HEK293 (cell line): ENCODE measurements at regions not wholly inside any gene's neighbourhood (a gene's known extent, or its start where the extent isn't known, plus 50 kb on each side); places are given as distances from the start of the nearest gene placed in this dataset.

Source experiments
- CTCF ChIA-PET: fragments of 350-600 bp; formaldehyde crosslinking; extraction: SDS; loops from one replicate; lab custom pipeline; 2021; ENCODE audit warnings: antibody characterized with exemption; lab: Yijun Ruan, JAX
- POLR2A ChIA-PET: fragments of 300-600 bp; formaldehyde crosslinking; extraction: SDS; loops from one replicate; lab custom pipeline; 2020; ENCODE audit warnings: antibody characterized with exemption, inconsistent platforms; lab: Yijun Ruan, JAX
- H3K27ac ChIP-seq: fragments of 200-500 bp; sonication (Bioruptor generic); 2 replicates; pipeline ENCODE4 v1.5.1; 2014; ENCODE audit warnings: low read depth, low read length, control low read depth, inconsistent platforms; ENCODE audit errors: extremely low read depth
- H3K36me3 ChIP-seq, 2 experiments: fragments of 200-500 bp in 1 of 2; sonication (Bioruptor generic) in 1 of 2; 1 replicate in 1 of 2; 2 replicates in 1 of 2; pipeline ENCODE4 v1.5.1; 2014 to 2017; ENCODE audit warnings: inconsistent platforms in 2 of 2, low read length in 2 of 2; ENCODE audit not compliant: control insufficient read depth in 2 of 2, insufficient read depth in 1 of 2
- H3K4me1 ChIP-seq: fragments of 200-500 bp; sonication (Bioruptor generic); 2 replicates; pipeline ENCODE4 v1.5.1; 2014; ENCODE audit warnings: mild to moderate bottlenecking, low read length, inconsistent platforms; ENCODE audit not compliant: control insufficient read depth, insufficient read depth
- H3K4me3 ChIP-seq: 2 replicates; pipeline ENCODE4 v1.5.1; 2011; ENCODE audit warnings: low read depth, mild to moderate bottlenecking, control low read depth, low read length, moderate library complexity
- H3K9me3 ChIP-seq: fragments of 200-500 bp; sonication (Bioruptor generic); 2 replicates; pipeline ENCODE4 v1.5.1; 2014; ENCODE audit warnings: low read depth, low read length, inconsistent platforms; ENCODE audit not compliant: control insufficient read depth, insufficient read depth
- BCL11B ChIP-seq: fragments of 450-650 bp; formaldehyde crosslinking; IDR thresholded peaks from 2 replicates; pipeline ENCODE4 v1.5.1; 2016; ENCODE audit warnings: low read depth, missing biosample characterization, missing genetic modification characterization
- EGR2 ChIP-seq: fragments of 450-650 bp; formaldehyde crosslinking; IDR thresholded peaks from 2 replicates; pipeline ENCODE4 v1.5.1; 2016; ENCODE audit warnings: low read depth, missing biosample characterization, missing genetic modification characterization
- GLI4 ChIP-seq: fragments of 450-650 bp; formaldehyde crosslinking; IDR thresholded peaks from 2 replicates; pipeline ENCODE4 v1.5.1; 2016; ENCODE audit warnings: missing biosample characterization, missing genetic modification characterization
- KLF9 ChIP-seq: fragments of 450-650 bp; formaldehyde crosslinking; IDR thresholded peaks from 2 replicates; pipeline ENCODE4 v1.5.1; 2016; ENCODE audit warnings: missing biosample characterization, missing genetic modification characterization, low read depth
- SETDB1 ChIP-seq: IDR thresholded peaks from one replicate; pipeline ENCODE4 v1.6.1; 2017; ENCODE audit warnings: mild to moderate bottlenecking, low read length, moderate library complexity, mixed read lengths; ENCODE audit not compliant: insufficient read length
- TRIM28 ChIP-seq: IDR thresholded peaks from 2 replicates; pipeline ENCODE4 v1.6.1; 2011; ENCODE audit warnings: low read length, control low read depth, borderline replicate concordance
- ZNF138 ChIP-seq: fragments of 450-650 bp; formaldehyde crosslinking; IDR thresholded peaks from 2 replicates; pipeline ENCODE4 v1.5.1; 2016; ENCODE audit warnings: missing biosample characterization, missing genetic modification characterization, borderline replicate concordance
- ZNF214 ChIP-seq: fragments of 450-650 bp; formaldehyde crosslinking; IDR thresholded peaks from 2 replicates; pipeline ENCODE4 v1.5.1; 2017; ENCODE audit warnings: missing biosample characterization, mild to moderate bottlenecking, missing genetic modification characterization, borderline replicate concordance
- ZNF596 ChIP-seq: fragments of 450-650 bp; IDR thresholded peaks from 2 replicates; pipeline ENCODE4 v1.5.0; 2018; ENCODE audit warnings: missing biosample characterization, mild to moderate bottlenecking, missing genetic modification characterization, moderate library complexity
- ZNF654 ChIP-seq: fragments of 450-650 bp; formaldehyde crosslinking; IDR thresholded peaks from 2 replicates; pipeline ENCODE4 v1.5.1; 2016; ENCODE audit warnings: low read depth, missing biosample characterization, missing genetic modification characterization
- ZNF660 ChIP-seq: fragments of 450-650 bp; IDR thresholded peaks from 2 replicates; pipeline ENCODE4 v1.5.1; 2018; ENCODE audit warnings: missing biosample characterization, mild to moderate bottlenecking, missing genetic modification characterization
- ZNF76 ChIP-seq: fragments of 450-650 bp; formaldehyde crosslinking; IDR thresholded peaks from 2 replicates; pipeline ENCODE4; 2016; ENCODE audit warnings: low read depth, missing biosample characterization, missing genetic modification characterization, borderline replicate concordance
- ZSCAN23 ChIP-seq: fragments of 450-650 bp; formaldehyde crosslinking; IDR thresholded peaks from 2 replicates; pipeline ENCODE4 v1.5.1; 2016; ENCODE audit warnings: missing biosample characterization, missing genetic modification characterization
- ZSCAN5A ChIP-seq: fragments of 450-650 bp; formaldehyde crosslinking; IDR thresholded peaks from 2 replicates; pipeline ENCODE4 v1.5.1; 2016; ENCODE audit warnings: missing biosample characterization, missing genetic modification characterization

- Histone ChIP-seq H3K36me3 (no peaks in the 10 kb centered on the region), H3K9me3 (no peaks in the 10 kb centered on the region), H3K4me3 (no peak overlapping the region), H3K4me1 (no peaks in the 10 kb centered on the region), H3K27ac (no peak overlapping the region)
- ChIA-PET CTCF (interaction anchor here (0.6 kb wide), 1 partner anchor 25 kb away, joined by 3 read pairs; no protein-coding TSS in a partner anchor), POLR2A (no interaction called here)
- TF ChIP-seq ZNF596 (tag by site-specific recombination) (no peak), ZNF214 (no peak), ZSCAN5A (no peak), KLF9 (no peak), ZNF76 (tag by site-specific recombination) (no peak)
Measured at GRCh38 chr18:38010971-38011857, 445.6 kb upstream of the CELF4 start.

- H3K9me3 ChIP-seq: no peaks in the 10 kb centered on the region
- TF ChIP-seq EGR2 (tag by site-specific recombination): no peak
- H3K27ac ChIP-seq: no peak overlapping the region
- CTCF ChIA-PET: no interaction called here
- POLR2A ChIA-PET: no interaction called here
- no peak overlapping the region for H3K4me3 ChIP-seq
- no peaks in the 10 kb centered on the region for H3K4me1 ChIP-seq
- no peaks in the 10 kb centered on the region for H3K36me3 ChIP-seq
Measured at GRCh38 chr18:38010037-38010436, 444.4 kb upstream of the CELF4 start.

- no peak overlapping the region for H3K4me3 ChIP-seq
- ChIA-PET POLR2A (no interaction called here), CTCF (no interaction called here)
- no peaks in the 10 kb centered on the region for H3K36me3 ChIP-seq
- H3K4me1 ChIP-seq: no peaks in the 10 kb centered on the region
- H3K9me3 ChIP-seq: no peaks in the 10 kb centered on the region
- no peak overlapping the region for H3K27ac ChIP-seq
- TF ChIP-seq KLF9: no peak
- TF ChIP-seq GLI4 (tag by site-specific recombination): no peak
- TF ChIP-seq SETDB1: peak; percentile 19
- TF ChIP-seq ZNF654: no peak
- TF ChIP-seq TRIM28: peak; percentile 95
Measured at GRCh38 chr18:38009320-38009719, 443.7 kb upstream of the CELF4 start.

- H3K4me3 ChIP-seq: no peak overlapping the region
- ChIA-PET CTCF (interaction anchor here (0.9 kb wide), 1 partner anchor 538 kb away, joined by 3 read pairs; no protein-coding TSS in a partner anchor), POLR2A (interaction anchor here (0.6 kb wide), 1 partner anchor 36 kb away, joined by 3 read pairs; no protein-coding TSS in a partner anchor)
Measured at GRCh38 chr18:38007676-38008330, 442.2 kb upstream of the CELF4 start.

GRCh38 chr18:38007026-38007425 is 441.4 kb upstream of the CELF4 start:
- Histone ChIP-seq H3K9me3 (no peaks in the 10 kb centered on the region), H3K36me3 (no peaks in the 10 kb centered on the region), H3K4me3 (no peak overlapping the region), H3K4me1 (no peaks in the 10 kb centered on the region), H3K27ac (no peak overlapping the region)
- TF ChIP-seq ZNF138 (tag by site-specific recombination) (no peak), ZSCAN23 (tag by site-specific recombination) (no peak)
- CTCF ChIA-PET: no interaction called here
- POLR2A ChIA-PET: no interaction called here

More at GRCh38 chr18:38007676-38008330, 442.2 kb upstream of the CELF4 start:
- H3K36me3 ChIP-seq: no peaks in the 10 kb centered on the region
- no peak overlapping the region for H3K27ac ChIP-seq
- H3K4me1 ChIP-seq: no peaks in the 10 kb centered on the region
- TF ChIP-seq ZNF660 (tag by site-specific recombination): no peak
- TF ChIP-seq BCL11B (tag by site-specific recombination): no peak
- TF ChIP-seq, all 188 proteins: peak for 0
- H3K9me3 ChIP-seq: no peaks in the 10 kb centered on the region
